ENCODE measurements at regions not wholly inside any gene's neighbourhood (a gene's known extent, or its start where the extent isn't known, plus 50 kb on each side); places are given as distances from the start of the nearest gene placed in this dataset.

- TF ChIP-seq SP4 (IDR thresholded peaks at IDR 0.05; ENCODE audit: low read length) (no peak), EZH2 (IDR thresholded peaks at IDR 0.05; ENCODE audit: low read depth, low read length, severe bottlenecking) (no peak), RAD21 (IDR thresholded peaks at IDR 0.05 in 1 of 2, conservative IDR thresholded peaks at IDR 0.05 in 1 of 2; ENCODE audit: low read depth in 2 of 2, low read length in 2 of 2) (no peak), BACH1 (IDR thresholded peaks at IDR 0.05; ENCODE audit: low read length) (no peak), KDM1A (IDR thresholded peaks at IDR 0.05; ENCODE audit: borderline replicate concordance, low read length) (no peak)
Measured at GRCh38 chr13:106034201-106034600, 501.3 kb downstream of the EFNB2 start (continued).
